GDM1 (cell line): ENCODE measurements at regions not wholly inside any gene's neighbourhood (a gene's known extent, or its start where the extent isn't known, plus 50 kb on each side); places are given as distances from the start of the nearest gene placed in this dataset.

ENCODE experiments used
- DNase-seq: peaks from one replicate; lab custom pipeline; 2025; lab: John Stamatoyannopoulos, UW

GRCh38 chr21:34192646-34193285 is 119.4 kb downstream of the MRPS6 start:
- no peak for DNase-seq

- DNase-seq, result no peak
Measured at GRCh38 chr21:34195335-34195734, 122.0 kb downstream of the MRPS6 start.

GRCh38 chr21:34196996-34197395 is 123.6 kb downstream of the MRPS6 start:
- DNase-seq, result no peak

GRCh38 chr21:34197561-34197960 is 124.2 kb downstream of the MRPS6 start:
- no peak for DNase-seq

GRCh38 chr21:34198231-34199120 is 125.1 kb downstream of the MRPS6 start:
- no peak for DNase-seq

GRCh38 chr21:34199121-34199910 is 125.9 kb downstream of the MRPS6 start:
- DNase-seq, result no peak

GRCh38 chr21:34200288-34200905 is 127.0 kb downstream of the MRPS6 start:
- DNase-seq, result no peak

GRCh38 chr21:34201001-34201400 is 127.6 kb downstream of the MRPS6 start:
- DNase-seq, result no peak

GRCh38 chr21:34201481-34201858 is 128.1 kb downstream of the MRPS6 start:
- no peak for DNase-seq

GRCh38 chr21:34202553-34203372 is 129.4 kb downstream of the MRPS6 start:
- DNase-seq, result no peak

GRCh38 chr21:34203851-34204420 is 130.6 kb downstream of the MRPS6 start:
- no peak for DNase-seq

- no peak for DNase-seq
Measured at GRCh38 chr21:34204481-34205439, 131.4 kb downstream of the MRPS6 start.

- DNase-seq, result no peak
Measured at GRCh38 chr21:34205811-34206571, 132.6 kb downstream of the MRPS6 start.

- DNase-seq, result no peak
Measured at GRCh38 chr21:34213959-34214358, 140.6 kb downstream of the MRPS6 start.

- no peak for DNase-seq
Measured at GRCh38 chr21:34215501-34215900, 142.1 kb downstream of the MRPS6 start.

GRCh38 chr21:34215911-34216717 is 142.7 kb downstream of the MRPS6 start:
- no peak for DNase-seq

- DNase-seq, result no peak
Measured at GRCh38 chr21:34216718-34217032, 143.3 kb downstream of the MRPS6 start.

GRCh38 chr21:34217263-34217662 is 143.9 kb downstream of the MRPS6 start:
- DNase-seq, result no peak
